ENCODE measurements at regions not wholly inside any gene's neighbourhood (a gene's known extent, or its start where the extent isn't known, plus 50 kb on each side); places are given as distances from the start of the nearest gene placed in this dataset.

GRCh38 chr7:73968487-73968886 lies 59.5 kb upstream of the ELN start:
- TF ChIP-seq EP300 (IDR thresholded peaks at IDR 0.05), result no peak
- TF ChIP-seq CTCF (IDR thresholded peaks at IDR 0.05), result no peak
- no peak for TF ChIP-seq POLR2AphosphoS5 (IDR thresholded peaks at IDR 0.05)
- TF ChIP-seq POLR2A (IDR thresholded peaks at IDR 0.05; ENCODE audit: low read depth), result no peak
